ENCODE measurements at regions not wholly inside any gene's neighbourhood (a gene's known extent, or its start where the extent isn't known, plus 50 kb on each side); places are given as distances from the start of the nearest gene placed in this dataset.

- WGBS, result 79% methylated on average over 8 of the region's 8 CpGs
- TF ChIP-seq HNF4A (conservative IDR thresholded peaks at IDR 0.05) (no peak), EGR1 (IDR thresholded peaks at IDR 0.05; ENCODE audit: low read depth in 2 of 2) (no peak), NR2F2 (IDR thresholded peaks at IDR 0.05) (no peak), TAF1 (conservative IDR thresholded peaks at IDR 0.05) (no peak), YY1 (IDR thresholded peaks at IDR 0.05) (no peak), ATF3 (IDR thresholded peaks at IDR 0.05) (no peak)
- Histone ChIP-seq H3K27ac (ENCODE audit: low read depth in 1 of 2, low read length in 2 of 2) (no peak overlapping the region), H3K4me3 (ENCODE audit: low read depth in 1 of 3, low read length in 3 of 3) (no peak overlapping the region), H3K27me3 (ENCODE audit: control insufficient read depth in 4 of 4, insufficient read depth in 4 of 4, low read length in 3 of 4) (no peaks in the 10 kb centered on the region), H3K9me3 (ENCODE audit: control insufficient read depth in 4 of 4, low read length in 3 of 4) (no peaks in the 10 kb centered on the region), H3K9ac (ENCODE audit: low read depth in 1 of 2, low read length in 2 of 2) (no peak overlapping the region), H3K4me1 (ENCODE audit: control insufficient read depth in 4 of 4, insufficient read depth in 4 of 4, low read length in 3 of 4) (peaks cover 0 to 2% (median 0%) of the 10 kb centered on the region in 4 donors), H3K36me3 (ENCODE audit: control insufficient read depth in 4 of 4, insufficient read depth in 3 of 4, low read depth in 1 of 4, low read length in 3 of 4) (no peaks in the 10 kb centered on the region)
- DNase-seq (ENCODE audit: low spot score), result no peak
These were observed 169.3 kb downstream of the CTTN start for GRCh38 chr11:70567680-70568034.

GRCh38 chr11:70568035-70568813 lies 169.9 kb downstream of the CTTN start:
- H3K27me3 ChIP-seq (ENCODE audit: control insufficient read depth in 4 of 4, insufficient read depth in 4 of 4, low read length in 3 of 4), result no peaks in the 10 kb centered on the region
- no peaks in the 10 kb centered on the region for H3K9me3 ChIP-seq (ENCODE audit: control insufficient read depth in 4 of 4, low read length in 3 of 4)
- 44% methylated on average over 26 of the region's 26 CpGs for WGBS
- H3K36me3 ChIP-seq (ENCODE audit: control insufficient read depth in 4 of 4, insufficient read depth in 3 of 4, low read depth in 1 of 4, low read length in 3 of 4), result no peaks in the 10 kb centered on the region
- TF ChIP-seq GABPA (IDR thresholded peaks at IDR 0.05 in 1 of 2, conservative IDR thresholded peaks at IDR 0.05 in 1 of 2) (no peak), FOXA1 (IDR thresholded peaks at IDR 0.05) (no peak)
- no peak overlapping the region for H3K9ac ChIP-seq (ENCODE audit: low read depth in 1 of 2, low read length in 2 of 2)
- no peak for DNase-seq (ENCODE audit: low spot score)
- H3K27ac ChIP-seq (ENCODE audit: low read depth in 1 of 2, low read length in 2 of 2), result no peak overlapping the region
- no peak overlapping the region for H3K4me3 ChIP-seq (ENCODE audit: low read depth in 1 of 3, low read length in 3 of 3)
- peaks cover 0 to 2% (median 0%) of the 10 kb centered on the region in 4 donors for H3K4me1 ChIP-seq (ENCODE audit: control insufficient read depth in 4 of 4, insufficient read depth in 4 of 4, low read length in 3 of 4)

GRCh38 chr11:70568814-70569617 lies 170.7 kb downstream of the CTTN start:
- TF ChIP-seq JUND (IDR thresholded peaks at IDR 0.05) (no peak), FOXA1 (IDR thresholded peaks at IDR 0.05) (no peak), YY1 (IDR thresholded peaks at IDR 0.05) (no peak), NR2F2 (IDR thresholded peaks at IDR 0.05) (no peak), RXRA (IDR thresholded peaks at IDR 0.05) (no peak), RAD21 (IDR thresholded peaks at IDR 0.05) (no peak), SP1 (IDR thresholded peaks at IDR 0.05) (no peak), HNF4G (IDR thresholded peaks at IDR 0.05) (no peak), GABPA (IDR thresholded peaks at IDR 0.05 in 1 of 2, conservative IDR thresholded peaks at IDR 0.05 in 1 of 2) (no peak), CTCF (IDR thresholded peaks at IDR 0.05; ENCODE audit: low read depth, low read length, missing input control) (no peak), ZBTB33 (IDR thresholded peaks at IDR 0.05) (no peak), ATF3 (IDR thresholded peaks at IDR 0.05) (no peak), EGR1 (IDR thresholded peaks at IDR 0.05; ENCODE audit: low read depth in 2 of 2) (no peak), FOXA2 (IDR thresholded peaks at IDR 0.05) (no peak), REST (IDR thresholded peaks at IDR 0.05) (no peak), HNF4A (conservative IDR thresholded peaks at IDR 0.05) (no peak), TAF1 (conservative IDR thresholded peaks at IDR 0.05) (no peak), MAX (IDR thresholded peaks at IDR 0.05) (no peak)
- Histone ChIP-seq H3K4me1 (ENCODE audit: control insufficient read depth in 4 of 4, insufficient read depth in 4 of 4, low read length in 3 of 4) (peaks cover 0 to 2% (median 0%) of the 10 kb centered on the region in 4 donors), H3K36me3 (ENCODE audit: control insufficient read depth in 4 of 4, insufficient read depth in 3 of 4, low read depth in 1 of 4, low read length in 3 of 4) (no peaks in the 10 kb centered on the region), H3K27me3 (ENCODE audit: control insufficient read depth in 4 of 4, insufficient read depth in 4 of 4, low read length in 3 of 4) (no peaks in the 10 kb centered on the region), H3K9ac (ENCODE audit: low read depth in 1 of 2, low read length in 2 of 2) (no peak overlapping the region), H3K9me3 (ENCODE audit: control insufficient read depth in 4 of 4, low read length in 3 of 4) (no peaks in the 10 kb centered on the region), H3K27ac (ENCODE audit: low read depth in 1 of 2, low read length in 2 of 2) (no peak overlapping the region), H3K4me3 (ENCODE audit: low read depth in 1 of 3, low read length in 3 of 3) (no peak overlapping the region)
- WGBS, result 91% methylated on average over 30 of the region's 30 CpGs
- DNase-seq (ENCODE audit: low spot score), result no peak

Measured in liver (tissue), 8 donors.